Mesothelial cell of epicardium (in vitro differentiated cells): ENCODE measurements at regions not wholly inside any gene's neighbourhood (a gene's known extent, or its start where the extent isn't known, plus 50 kb on each side); places are given as distances from the start of the nearest gene placed in this dataset.

Experiments
- DNase-seq, 2 experiments: peaks; one replicate each; pipeline ENCODE4 v3.0.0; 2021; ENCODE audit warnings: low spot score in 2 of 2; ENCODE audit not compliant: unreplicated experiment in 2 of 2
- H3K27ac Mint-ChIP-seq: 2 replicates; pipeline ENCODE4 v1.8.0; 2021; ENCODE audit warnings: mixed read lengths
- H3K27me3 Mint-ChIP-seq: 2 replicates; pipeline ENCODE4 v1.8.0; 2021; ENCODE audit warnings: low read depth, mixed read lengths
- H3K36me3 Mint-ChIP-seq: 2 replicates; pipeline ENCODE4 v1.8.0; 2021; ENCODE audit warnings: mixed read lengths
- H3K4me1 Mint-ChIP-seq: 2 replicates; pipeline ENCODE4 v1.8.0; 2021; ENCODE audit warnings: mixed read lengths
- H3K4me3 Mint-ChIP-seq: 2 replicates; pipeline ENCODE4 v1.8.0; 2021; ENCODE audit warnings: mild to moderate bottlenecking, moderate library complexity, mixed read lengths
- H3K9me3 Mint-ChIP-seq: 2 replicates; pipeline ENCODE4 v1.8.0; 2021; ENCODE audit warnings: mixed read lengths
- CTCF ChIP-seq: fragments of 200-600 bp; sonication (generic); IDR thresholded peaks from one replicate; pipeline ENCODE4 v1.5.0; 2021; ENCODE audit warnings: antibody characterized with exemption; ENCODE audit not compliant: unreplicated experiment

- H3K9me3 Mint-ChIP-seq: no peaks in the 10 kb centered on the region
Observed at GRCh38 chr4:152153476-152154270, 382.2 kb downstream of the FBXW7 start.

GRCh38 chr4:152150214-152150613 is 385.7 kb downstream of the FBXW7 start:
- Mint-ChIP-seq H3K4me1 (peaks cover 3% of the 10 kb centered on the region), H3K27ac (no peak overlapping the region), H3K4me3 (no peak overlapping the region), H3K9me3 (peaks cover 14% of the 10 kb centered on the region), H3K36me3 (peaks cover 3% of the 10 kb centered on the region), H3K27me3 (no peaks in the 10 kb centered on the region)
- no peak for DNase-seq
- TF ChIP-seq CTCF: no peak

More at GRCh38 chr4:152153476-152154270, 382.2 kb downstream of the FBXW7 start:
- no peak overlapping the region for H3K27ac Mint-ChIP-seq
- no peak for DNase-seq
- no peak overlapping the region for H3K4me3 Mint-ChIP-seq
- H3K4me1 Mint-ChIP-seq: peaks cover 11% of the 10 kb centered on the region
- TF ChIP-seq CTCF: no peak
- no peaks in the 10 kb centered on the region for H3K27me3 Mint-ChIP-seq
- H3K36me3 Mint-ChIP-seq: no peaks in the 10 kb centered on the region

GRCh38 chr4:152149745-152150144 is 386.1 kb downstream of the FBXW7 start:
- H3K4me1 Mint-ChIP-seq: peaks cover 3% of the 10 kb centered on the region
- TF ChIP-seq CTCF: no peak
- no peak for DNase-seq
- H3K36me3 Mint-ChIP-seq: peaks cover 3% of the 10 kb centered on the region
- peaks cover 16% of the 10 kb centered on the region for H3K9me3 Mint-ChIP-seq
- no peaks in the 10 kb centered on the region for H3K27me3 Mint-ChIP-seq
- no peak overlapping the region for H3K27ac Mint-ChIP-seq
- H3K4me3 Mint-ChIP-seq: no peak overlapping the region

- no peak overlapping the region for H3K4me3 Mint-ChIP-seq
- no peaks in the 10 kb centered on the region for H3K27me3 Mint-ChIP-seq
- peaks cover 3% of the 10 kb centered on the region for H3K4me1 Mint-ChIP-seq
- H3K27ac Mint-ChIP-seq: no peak overlapping the region
- TF ChIP-seq CTCF: no peak
- no peak for DNase-seq
- peaks cover 3% of the 10 kb centered on the region for H3K36me3 Mint-ChIP-seq
- peaks cover 24% of the 10 kb centered on the region for H3K9me3 Mint-ChIP-seq
Observed at GRCh38 chr4:152148057-152148456, 387.2 kb upstream of the GATB start.

- Mint-ChIP-seq H3K27me3 (no peaks in the 10 kb centered on the region), H3K9me3 (peaks cover 34% of the 10 kb centered on the region), H3K36me3 (peaks cover 3% of the 10 kb centered on the region), H3K4me1 (no peaks in the 10 kb centered on the region), H3K27ac (no peak overlapping the region), H3K4me3 (no peak overlapping the region)
- no peak for DNase-seq
- no peak for TF ChIP-seq CTCF
Observed at GRCh38 chr4:152146244-152146643, 385.4 kb upstream of the GATB start.

GRCh38 chr4:152143806-152144205 is 383.0 kb upstream of the GATB start:
- no peak for TF ChIP-seq CTCF
- Mint-ChIP-seq H3K36me3 (peaks cover 3% of the 10 kb centered on the region), H3K9me3 (peaks cover 40% of the 10 kb centered on the region), H3K4me1 (no peaks in the 10 kb centered on the region), H3K27me3 (no peaks in the 10 kb centered on the region), H3K27ac (no peak overlapping the region), H3K4me3 (no peak overlapping the region)
- no peak for DNase-seq
